ENCODE measurements at regions not wholly inside any gene's neighbourhood (a gene's known extent, or its start where the extent isn't known, plus 50 kb on each side); places are given as distances from the start of the nearest gene placed in this dataset.

DNA sequence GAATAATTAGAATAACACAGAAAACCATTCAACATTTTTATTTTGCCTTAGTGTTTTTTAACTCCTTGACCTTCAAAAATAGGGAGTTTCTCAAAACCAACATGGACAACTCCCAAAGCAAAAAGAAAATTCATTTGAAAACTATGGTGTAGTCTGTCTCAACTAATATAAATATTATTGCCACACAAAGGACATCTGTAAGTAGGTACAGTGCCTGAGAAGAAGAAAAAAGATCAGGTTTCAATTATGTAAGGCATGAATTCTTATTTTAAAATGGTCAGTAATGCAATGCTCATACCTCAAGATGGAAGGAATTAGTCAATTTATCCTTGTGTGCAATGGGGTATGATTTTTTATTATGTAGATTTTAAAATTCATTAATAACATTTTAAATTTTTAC lies 109.6 kb upstream of the CNTLN start:
- TF ChIP-seq, protein P1, sequence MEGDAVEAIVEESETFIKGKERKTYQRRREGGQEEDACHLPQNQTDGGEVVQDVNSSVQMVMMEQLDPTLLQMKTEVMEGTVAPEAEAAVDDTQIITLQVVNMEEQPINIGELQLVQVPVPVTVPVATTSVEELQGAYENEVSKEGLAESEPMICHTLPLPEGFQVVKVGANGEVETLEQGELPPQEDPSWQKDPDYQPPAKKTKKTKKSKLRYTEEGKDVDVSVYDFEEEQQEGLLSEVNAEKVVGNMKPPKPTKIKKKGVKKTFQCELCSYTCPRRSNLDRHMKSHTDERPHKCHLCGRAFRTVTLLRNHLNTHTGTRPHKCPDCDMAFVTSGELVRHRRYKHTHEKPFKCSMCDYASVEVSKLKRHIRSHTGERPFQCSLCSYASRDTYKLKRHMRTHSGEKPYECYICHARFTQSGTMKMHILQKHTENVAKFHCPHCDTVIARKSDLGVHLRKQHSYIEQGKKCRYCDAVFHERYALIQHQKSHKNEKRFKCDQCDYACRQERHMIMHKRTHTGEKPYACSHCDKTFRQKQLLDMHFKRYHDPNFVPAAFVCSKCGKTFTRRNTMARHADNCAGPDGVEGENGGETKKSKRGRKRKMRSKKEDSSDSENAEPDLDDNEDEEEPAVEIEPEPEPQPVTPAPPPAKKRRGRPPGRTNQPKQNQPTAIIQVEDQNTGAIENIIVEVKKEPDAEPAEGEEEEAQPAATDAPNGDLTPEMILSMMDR (optimal IDR thresholded peaks at IDR 0.05 in 1 of 3, IDR thresholded peaks at IDR 0.05 in 1 of 3, conservative IDR thresholded peaks at IDR 0.05 in 1 of 3; ENCODE audit: extremely low read depth in 1 of 3, insufficient read depth in 2 of 3, low read length in 3 of 3): no peak
- no peak for TF ChIP-seq EZH2 (IDR thresholded peaks at IDR 0.05; ENCODE audit: low read length)

Data from keratinocyte (primary cell).